Tibial nerve (tissue), 4 donors: ENCODE measurements at regions not wholly inside any gene's neighbourhood (a gene's known extent, or its start where the extent isn't known, plus 50 kb on each side); places are given as distances from the start of the nearest gene placed in this dataset.

Experiments
- EP300 ChIP-seq, 2 donors: sonication (generic); formaldehyde crosslinking; IDR thresholded peaks; one replicate each; pipeline ENCODE4 v1.6.1; 2017; ENCODE audit warnings: antibody characterized with exemption in 2 of 2, mild to moderate bottlenecking in 1 of 2
- POLR2A ChIP-seq, 2 donors: fragments of 450-650 bp; IDR thresholded peaks; one replicate each; pipeline ENCODE4 v1.6.1; 2017; ENCODE audit warnings: antibody characterized with exemption in 2 of 2, mild to moderate bottlenecking in 2 of 2, moderate library complexity in 2 of 2
- TF ChIP-seq, protein P1 (sequence below), 5 experiments: fragments of 200-600 bp in 3 of 5; fragments of 450-650 bp in 2 of 5; sonication (generic) in 3 of 5; IDR thresholded peaks; one replicate each; pipeline ENCODE4 v1.5.1; 2016 to 2019; ENCODE audit warnings: antibody characterized with exemption in 5 of 5, mild to moderate bottlenecking in 3 of 5, moderate library complexity in 2 of 5

GRCh38 chr9:73923796-73924195, 573.3 kb upstream of the RORB start:
- TF ChIP-seq, protein P1, sequence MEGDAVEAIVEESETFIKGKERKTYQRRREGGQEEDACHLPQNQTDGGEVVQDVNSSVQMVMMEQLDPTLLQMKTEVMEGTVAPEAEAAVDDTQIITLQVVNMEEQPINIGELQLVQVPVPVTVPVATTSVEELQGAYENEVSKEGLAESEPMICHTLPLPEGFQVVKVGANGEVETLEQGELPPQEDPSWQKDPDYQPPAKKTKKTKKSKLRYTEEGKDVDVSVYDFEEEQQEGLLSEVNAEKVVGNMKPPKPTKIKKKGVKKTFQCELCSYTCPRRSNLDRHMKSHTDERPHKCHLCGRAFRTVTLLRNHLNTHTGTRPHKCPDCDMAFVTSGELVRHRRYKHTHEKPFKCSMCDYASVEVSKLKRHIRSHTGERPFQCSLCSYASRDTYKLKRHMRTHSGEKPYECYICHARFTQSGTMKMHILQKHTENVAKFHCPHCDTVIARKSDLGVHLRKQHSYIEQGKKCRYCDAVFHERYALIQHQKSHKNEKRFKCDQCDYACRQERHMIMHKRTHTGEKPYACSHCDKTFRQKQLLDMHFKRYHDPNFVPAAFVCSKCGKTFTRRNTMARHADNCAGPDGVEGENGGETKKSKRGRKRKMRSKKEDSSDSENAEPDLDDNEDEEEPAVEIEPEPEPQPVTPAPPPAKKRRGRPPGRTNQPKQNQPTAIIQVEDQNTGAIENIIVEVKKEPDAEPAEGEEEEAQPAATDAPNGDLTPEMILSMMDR (IDR thresholded peaks at IDR 0.05): no peak
- TF ChIP-seq EP300 (IDR thresholded peaks at IDR 0.05) (no peak), POLR2A (IDR thresholded peaks at IDR 0.05) (no peak)
